HK-2 (cell line): ENCODE measurements at regions not wholly inside any gene's neighbourhood (a gene's known extent, or its start where the extent isn't known, plus 50 kb on each side); places are given as distances from the start of the nearest gene placed in this dataset.

Source experiments
- DNase-seq: peaks from one replicate; pipeline ENCODE4 v3.0.0-alpha.2; 2018; ENCODE audit not compliant: unreplicated experiment

DNA sequence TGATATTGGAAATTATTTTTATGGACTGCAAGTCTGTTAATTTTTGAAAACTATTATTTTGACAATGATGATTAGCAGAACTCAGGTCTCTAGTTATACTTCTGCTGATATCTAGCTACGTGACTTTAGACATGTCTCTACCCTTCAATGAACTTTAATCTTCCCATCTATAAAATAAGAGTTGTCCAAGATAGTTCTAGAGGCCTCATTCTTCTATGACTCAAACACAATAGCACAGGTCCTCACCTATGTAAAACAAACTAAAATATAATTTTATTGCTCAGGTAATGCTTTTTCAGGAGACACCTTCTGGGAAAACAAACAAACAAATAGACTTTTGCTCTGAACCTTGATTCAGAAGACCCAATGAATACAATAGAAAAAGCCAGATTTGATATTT lies 544.4 kb upstream of the SETBP1 start:
- no peak for DNase-seq

DNA sequence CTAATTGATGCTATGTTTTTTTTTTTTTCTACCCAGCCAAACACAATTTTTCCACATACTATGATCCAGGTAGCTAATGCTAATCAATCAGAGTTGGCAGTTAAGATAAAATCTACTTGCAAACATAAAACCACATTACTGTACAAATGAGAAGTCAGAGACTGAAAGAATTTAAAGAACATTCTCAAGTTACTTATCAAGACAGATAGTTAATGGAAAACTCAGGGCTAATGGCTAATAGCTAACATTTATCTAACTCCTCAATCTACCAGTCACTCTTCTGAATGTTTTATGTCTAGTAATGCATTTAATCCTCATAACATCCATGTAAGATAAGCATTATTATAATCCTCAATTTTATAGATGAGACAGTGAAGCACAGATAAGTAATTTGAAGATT lies 537.6 kb upstream of the SETBP1 start:
- DNase-seq = no peak

DNA sequence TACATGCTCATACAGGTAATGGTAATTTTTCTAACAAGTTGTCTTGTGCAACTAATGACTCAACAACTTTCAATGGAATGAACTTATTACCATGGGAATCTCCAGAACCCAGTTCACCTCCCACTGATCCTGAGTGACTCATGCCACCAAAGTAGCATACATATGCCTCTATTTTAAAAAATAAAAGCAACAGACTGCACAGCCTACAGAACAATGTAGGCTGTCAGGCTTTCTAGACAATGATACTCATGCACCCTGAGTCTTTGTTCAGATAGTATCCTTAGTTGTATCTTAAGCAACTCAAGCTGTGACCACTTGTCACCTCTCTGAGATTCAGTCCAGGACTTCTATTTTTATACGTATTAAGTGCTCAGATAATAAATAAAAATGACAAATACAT lies 531.0 kb upstream of the SETBP1 start:
- no peak for DNase-seq

DNA sequence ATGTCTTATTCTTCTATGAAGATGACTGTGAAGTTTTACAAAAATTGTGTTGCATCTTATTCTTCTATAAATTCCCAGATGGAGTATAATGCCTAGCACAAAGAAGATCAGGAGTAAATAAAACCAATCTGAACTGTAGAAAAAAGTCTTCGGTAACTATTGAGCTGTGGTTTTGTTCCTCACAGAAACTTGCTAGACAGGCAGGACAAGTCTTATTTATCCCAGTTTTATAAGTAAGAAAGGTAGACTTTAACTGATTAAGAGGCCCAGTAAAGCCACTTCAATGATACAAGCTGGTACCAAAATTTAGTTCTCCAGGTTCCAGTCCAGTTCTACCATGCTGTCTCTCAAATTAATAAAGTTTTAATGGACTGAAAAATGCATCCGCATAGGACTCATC lies 526.7 kb upstream of the SETBP1 start:
- DNase-seq = no peak

DNA sequence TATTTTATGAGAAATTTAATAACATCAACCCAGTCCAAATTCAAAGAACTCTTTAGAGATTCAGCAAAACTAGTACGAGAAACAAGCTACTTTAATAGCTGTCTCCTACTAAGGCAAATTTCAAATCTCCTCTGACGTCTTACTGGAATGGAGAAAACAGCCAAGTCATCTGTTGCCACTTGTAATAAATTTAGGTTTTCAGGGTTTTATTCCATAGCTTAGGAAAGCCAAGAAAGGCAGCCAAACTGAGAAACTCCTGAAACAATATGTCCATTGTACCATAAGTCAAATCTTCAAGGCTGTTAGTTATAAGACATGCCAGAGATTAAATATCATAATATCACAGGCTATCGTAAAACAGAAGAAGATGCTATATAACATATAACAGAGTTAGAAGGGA lies 524.6 kb upstream of the SETBP1 start:
- DNase-seq = no peak

DNA sequence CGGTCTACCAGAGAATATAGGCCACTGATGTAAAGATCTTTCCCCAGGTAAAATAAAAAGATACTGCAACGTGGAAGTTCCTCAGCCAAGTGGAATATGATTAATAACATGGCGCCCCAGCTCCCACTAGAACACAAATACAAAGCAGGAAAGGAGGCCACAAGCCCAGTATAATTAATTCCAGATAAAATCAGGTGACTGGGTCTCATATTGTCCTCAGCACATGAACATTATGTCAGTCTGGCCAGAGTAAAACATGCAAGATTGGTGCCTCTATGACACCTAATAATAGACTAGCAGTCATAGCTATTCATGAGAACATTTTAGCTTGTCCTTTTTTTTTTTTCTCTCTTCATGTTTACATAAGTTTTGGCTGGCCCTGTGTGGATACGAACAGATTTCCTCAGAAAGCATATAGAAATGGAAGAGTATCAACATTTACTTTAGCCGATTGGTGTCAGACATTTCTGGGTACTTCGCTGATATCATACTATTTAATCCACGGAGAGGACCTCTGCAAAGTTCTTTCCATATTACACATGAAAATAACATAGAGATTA lies 523.8 kb upstream of the SETBP1 start:
- DNase-seq = no peak

DNA sequence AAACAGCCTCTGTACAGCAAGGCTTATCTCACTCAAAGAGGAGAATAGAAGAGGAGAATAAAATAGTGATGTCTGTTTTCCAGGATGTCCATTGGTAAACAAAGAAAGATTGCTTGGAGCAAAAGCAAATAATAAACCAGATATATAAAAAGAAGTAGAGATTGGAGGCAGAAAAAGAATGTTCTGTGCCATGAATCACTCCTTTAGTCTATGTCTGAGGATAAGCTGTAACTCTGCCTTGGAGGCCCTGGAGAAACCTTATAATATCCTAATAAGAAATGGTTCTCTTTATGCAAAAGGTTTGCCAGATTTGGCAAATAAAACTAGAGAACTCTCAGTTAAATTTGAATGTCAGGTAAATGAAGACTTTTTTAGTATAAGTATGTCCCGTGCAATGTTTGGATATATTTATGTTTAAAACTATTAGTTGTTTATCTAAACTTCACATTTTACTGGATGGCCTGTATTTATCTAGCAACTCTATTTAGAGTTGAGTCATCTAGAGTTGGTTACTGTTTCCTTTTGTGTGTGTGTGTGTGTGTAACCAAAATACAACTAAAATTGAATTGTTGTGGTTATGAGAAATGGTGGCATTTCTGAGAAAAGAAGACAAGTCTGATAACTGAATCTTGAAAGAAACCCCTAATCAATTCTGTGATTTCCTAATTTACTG lies 510.3 kb upstream of the SETBP1 start:
- DNase-seq = no peak

DNA sequence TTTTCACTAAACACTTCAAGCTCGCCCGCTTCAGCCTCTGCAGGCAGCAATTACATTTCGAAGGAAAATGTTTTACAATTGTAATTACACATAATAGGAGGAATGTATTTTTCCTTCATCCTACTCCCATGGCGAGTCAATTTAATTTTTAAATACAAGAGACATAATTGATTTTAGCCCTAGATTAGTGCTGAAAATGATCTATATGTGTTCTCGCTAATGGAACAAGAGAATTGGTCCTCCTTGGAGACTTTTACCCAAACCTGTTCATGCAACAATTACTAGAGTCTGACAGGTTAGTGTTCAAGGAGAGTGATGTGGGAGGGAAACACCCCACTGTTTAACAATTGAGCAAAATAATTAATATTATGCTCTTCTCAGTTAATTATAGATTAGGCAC lies 509.4 kb upstream of the SETBP1 start:
- no peak for DNase-seq

DNA sequence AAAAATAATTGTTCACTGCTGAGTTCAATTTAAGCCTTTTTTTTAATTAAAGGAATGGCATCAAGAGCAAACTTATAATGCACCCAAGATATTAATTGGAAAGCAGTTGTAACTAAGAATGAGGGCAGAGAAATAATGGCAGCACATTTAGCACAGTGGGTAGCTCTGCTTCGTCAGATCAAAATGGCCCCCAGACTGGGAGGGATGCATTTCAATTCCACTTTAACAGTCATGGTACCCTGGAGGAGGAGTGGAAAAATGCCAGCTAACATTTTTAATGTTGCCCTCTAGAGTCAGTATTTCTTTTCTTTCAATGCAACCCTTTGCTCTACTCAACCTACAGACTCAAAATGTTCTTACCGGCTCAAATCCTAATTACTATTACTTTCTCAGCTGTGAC lies 504.8 kb upstream of the SETBP1 start:
- no peak for DNase-seq

DNA sequence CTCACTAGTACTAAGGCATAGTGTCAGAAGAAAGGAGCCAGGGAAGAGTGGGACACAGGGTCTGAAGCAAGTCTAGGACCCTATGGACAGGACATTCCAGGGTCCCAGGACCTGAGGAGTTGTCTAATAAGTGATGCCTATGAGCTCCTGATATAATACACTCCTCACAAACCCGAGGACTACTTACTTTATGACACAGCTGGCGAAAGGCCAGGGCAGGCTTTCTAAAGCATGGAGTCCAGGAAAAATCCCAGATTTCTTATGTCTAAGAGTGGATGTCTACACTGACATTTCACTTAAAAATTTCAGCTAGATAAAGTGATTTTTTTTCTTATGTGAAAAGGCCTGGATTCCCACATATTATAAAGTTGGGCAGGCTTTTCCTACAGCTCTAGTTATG lies 502.2 kb upstream of the SETBP1 start:
- DNase-seq = no peak

DNA sequence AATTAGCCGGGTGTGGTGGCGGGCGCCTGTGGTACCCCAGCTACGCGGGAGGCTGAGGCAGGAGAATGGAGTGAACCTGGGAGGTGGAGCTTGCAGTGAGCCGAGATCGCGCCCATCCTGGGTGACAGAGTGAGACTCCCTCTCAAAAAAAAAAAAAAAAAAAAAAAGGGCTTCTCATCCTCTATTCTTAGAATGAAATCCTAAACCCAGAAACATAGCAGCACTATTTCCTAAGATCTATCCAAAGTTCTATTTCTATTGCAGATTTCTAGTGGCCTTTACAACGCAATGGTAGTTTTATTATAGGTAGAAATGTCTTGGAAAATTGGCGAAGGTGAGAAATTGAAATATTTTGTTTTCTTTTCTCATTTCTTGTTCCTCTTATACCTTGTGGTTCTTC lies 501.0 kb upstream of the SETBP1 start:
- DNase-seq = no peak

DNA sequence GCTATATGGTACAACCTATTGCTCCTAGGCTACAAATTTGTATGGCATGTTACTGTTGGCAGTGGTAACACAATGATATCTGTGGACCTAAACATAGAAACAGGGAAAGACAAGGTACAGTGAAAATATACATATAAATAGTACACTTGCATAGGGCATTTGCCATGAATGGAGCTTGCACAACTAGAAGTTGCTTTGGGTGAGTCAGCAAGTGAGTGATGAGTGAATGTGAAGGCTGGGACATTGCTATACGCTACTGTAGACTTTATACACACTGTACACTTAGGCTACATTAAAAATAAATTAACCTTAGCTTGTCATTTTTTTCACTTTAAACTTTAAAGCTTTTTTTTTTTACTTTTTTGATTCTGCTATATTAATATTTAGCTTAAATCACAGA lies 500.0 kb upstream of the SETBP1 start:
- DNase-seq = no peak

DNA sequence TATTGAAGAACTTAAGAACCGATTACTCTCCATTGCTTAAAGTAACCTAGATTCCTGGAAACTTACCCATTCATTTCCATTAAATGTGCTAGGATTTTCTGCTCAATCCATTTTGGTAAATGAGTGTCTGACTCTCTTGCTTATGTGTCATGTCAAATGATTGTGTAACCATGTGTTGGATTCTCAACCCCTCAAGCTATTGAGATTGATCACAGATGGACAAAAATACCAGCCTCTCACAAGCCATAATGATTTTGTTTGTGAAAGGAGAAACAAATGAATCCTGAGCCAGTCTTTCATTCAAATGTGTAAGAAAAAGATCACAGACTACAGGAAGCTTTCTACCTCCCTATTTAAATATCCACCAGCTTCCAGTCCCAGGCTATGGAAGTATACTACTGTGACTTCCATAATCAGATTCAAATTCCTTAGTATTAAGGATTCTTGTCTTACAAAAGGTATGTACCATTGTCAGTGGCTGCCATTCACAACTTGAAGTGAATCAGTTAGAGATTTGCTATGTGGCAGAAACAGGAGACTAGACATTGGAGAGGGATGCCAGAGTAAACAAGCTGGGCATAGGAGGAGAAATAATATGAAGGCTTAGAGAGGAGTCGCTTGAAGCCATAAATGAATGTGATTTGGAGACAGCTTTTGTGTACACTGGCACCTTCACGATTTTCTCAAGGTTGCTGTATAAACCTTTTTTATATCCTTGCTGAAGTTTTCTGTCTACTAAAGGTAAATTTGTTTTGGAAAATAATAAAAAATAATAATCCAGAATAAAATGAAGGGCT lies 498.5 kb upstream of the SETBP1 start:
- DNase-seq = no peak

DNA sequence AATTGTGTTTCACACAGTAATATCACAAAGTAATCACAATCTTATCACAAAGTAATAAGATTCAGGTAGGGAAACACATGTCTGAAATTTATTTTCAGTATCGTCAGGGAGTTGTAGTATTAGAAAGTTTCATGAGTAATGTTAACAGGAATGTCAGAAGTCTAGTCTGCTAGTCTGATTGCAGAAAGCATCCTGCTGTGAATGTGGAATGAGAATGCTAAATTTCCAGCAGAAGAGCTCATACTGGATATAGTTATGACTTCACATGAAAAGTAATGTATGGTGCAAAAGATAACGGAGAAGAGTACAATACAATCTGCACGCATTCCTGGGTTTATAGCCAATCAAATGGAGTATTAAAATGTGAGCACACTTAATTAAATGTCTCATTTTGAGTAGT lies 494.7 kb upstream of the SETBP1 start:
- no peak for DNase-seq

DNA sequence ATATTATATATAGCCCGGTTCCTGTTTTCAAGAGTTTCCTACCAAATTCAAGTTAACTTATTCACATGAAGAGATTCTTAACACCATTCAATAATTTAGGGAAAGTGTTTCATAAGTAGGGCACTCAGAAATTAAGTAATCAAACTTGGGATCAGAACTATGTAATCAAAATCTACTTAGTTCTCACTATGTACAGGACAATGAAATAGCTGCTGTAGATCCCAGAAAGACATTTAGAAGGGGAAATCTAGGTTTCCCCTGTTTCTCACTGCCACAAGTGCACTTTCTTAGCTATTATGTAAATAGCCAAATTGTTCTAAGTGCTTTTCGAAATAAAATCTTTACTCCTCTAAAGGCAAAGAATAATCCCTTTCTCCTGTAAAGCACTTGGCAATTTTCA lies 493.6 kb upstream of the SETBP1 start:
- no peak for DNase-seq

DNA sequence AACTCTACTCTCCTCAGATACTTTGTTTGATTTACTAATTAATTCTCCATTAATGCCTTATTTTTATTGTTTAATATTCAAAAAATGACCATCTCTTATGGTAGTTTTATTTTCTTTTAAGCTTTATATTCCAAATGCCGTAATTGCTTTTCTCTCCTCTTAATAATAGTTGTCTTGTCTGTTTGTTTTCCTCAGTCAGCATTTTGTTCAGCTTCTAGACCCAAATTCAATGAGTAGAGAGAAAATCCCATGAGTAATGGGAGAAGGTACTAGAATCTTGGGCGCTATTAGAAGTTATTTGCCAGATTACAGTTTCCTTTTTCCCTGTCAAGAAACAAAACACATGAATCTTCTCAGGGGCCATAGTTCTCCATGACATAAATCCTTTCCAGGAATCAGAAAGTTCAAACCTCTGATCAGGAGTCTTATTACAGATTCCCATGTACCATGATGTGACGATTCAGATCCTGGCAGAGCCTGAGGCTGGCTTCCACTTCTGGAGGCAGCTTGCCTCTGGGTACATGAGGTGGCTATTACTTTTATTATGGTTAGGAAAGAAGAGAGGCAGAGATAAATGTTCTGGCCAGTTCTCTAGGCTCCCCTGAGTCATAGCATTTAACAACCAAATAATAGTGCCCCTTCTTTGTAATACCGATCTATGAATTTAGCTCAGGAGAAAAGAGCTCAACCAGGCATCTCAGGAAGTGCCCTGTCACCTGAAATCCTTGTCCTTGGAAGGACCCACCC lies 485.1 kb upstream of the SETBP1 start:
- DNase-seq = no peak

DNA sequence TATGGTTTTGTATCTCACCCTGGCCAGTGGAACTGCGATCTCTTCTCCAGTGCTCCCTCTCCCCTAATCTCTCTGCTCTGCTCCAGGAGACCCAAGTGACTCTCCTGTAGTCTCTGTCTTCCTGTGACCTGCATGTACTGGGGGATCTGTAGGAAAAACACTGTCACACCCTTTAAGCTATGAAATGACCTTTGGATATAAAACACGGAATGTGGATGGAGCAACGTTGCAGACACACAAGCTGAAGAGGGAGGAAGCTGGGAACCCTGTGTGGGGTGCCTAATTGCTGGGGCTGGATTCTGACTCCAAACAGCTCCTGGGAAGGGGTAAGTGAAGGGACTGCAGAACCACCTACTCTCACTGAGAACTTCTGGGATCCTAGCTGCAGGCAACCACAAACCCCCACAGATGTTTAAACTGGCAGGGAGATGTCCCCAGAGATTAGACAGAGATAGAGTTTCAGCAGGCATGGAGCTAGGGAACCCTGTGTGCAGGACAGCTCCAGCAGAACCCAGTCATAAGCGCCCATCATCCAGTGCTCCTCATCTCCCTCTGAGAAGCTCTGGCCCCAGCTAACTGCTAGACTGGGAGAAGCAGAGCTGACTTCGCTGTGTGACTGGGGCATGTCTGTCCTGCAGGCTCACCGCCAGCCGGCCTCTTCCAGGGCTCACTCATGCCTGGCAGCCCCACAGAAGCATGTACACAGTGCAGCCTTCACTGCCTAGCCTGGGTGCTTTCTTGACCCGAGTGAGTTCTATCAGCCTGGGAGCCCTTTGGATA lies 482.7 kb upstream of the SETBP1 start:
- no peak for DNase-seq

DNA sequence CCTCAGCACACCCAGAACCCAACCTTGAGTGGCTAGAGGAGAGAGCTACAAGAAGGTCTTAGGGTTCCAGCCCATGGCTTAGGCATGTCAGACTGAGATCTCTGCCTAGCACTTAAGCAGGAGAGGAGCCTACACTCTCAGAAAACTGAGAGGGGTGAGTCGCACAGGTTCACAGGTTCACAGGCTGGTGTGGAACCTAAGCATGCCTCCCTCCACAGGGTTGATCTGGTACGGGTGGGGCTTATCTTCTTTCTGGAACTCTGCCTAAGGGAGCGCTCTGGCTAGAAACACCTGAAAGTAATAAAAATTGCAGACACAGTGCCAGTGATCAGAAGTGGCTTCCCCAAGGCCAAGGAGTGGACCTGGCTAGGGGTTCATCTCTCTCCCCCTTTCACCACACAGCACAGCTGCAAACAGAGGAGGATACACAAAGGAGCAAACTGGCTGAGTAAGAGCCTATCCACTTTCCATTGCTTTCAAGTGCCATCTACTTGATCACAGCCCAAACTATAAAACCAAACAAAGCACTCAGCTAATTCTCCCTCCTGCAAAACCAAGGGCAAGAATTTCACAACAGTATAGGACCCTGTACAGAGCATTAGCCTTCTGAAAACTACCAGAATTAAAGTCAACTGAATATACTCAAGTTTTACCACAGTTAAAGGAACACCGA lies 481.9 kb upstream of the SETBP1 start:
- no peak for DNase-seq

DNA sequence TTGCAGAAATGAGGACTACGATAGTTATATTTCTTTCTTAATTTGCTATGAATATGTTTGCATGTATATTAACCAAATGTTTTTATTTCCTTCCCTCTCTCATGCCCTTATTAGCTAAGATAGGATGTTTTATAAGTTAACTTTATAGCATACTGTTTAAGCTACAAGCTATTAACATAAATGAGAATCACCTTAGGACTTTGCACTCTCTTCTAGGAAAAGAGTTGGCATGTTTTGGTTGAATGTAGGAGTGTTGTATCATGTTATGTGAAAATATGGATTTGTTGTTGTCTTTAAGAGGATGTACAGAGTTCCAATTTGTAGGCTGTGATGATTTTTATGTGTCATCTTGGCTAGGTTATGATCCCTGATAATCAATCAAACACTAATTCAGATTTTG lies 467.4 kb upstream of the SETBP1 start:
- no peak for DNase-seq

DNA sequence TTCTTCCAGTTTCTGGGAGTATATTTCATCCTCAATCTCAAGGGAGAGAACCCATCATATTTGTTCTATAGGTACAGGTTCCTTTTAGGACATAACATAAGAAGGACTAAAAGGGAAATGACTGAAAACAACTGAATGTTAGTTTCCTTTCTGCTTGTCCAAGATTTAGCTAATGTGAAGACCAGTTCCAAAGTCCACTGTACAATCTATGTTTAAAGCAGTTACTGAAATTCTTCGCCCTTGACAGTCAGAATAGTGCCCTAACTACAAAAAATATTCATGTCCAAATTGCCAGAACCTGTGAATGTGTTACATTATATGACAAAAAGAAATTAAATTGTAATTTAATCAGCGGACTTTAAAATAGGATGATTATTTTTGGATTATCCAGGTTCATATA lies 466.3 kb upstream of the SETBP1 start:
- no peak for DNase-seq

DNA sequence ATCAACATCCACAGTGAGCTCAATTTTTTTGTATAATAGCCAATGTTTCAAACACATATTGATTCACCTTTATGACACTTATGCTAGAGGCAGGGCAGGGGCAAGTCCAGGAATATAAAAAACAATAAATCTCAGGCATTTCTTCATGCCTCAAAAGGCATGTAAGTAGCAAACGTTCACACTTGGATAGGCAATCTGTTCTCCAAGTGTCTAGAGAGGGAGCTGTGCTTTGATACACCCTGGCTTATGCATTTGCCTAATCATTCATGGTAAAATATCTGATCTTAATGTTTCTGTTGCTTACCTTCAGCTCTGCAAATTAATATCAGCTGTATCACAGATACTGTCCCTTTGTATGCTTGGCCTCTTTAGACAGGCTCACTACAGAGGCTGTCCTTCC lies 464.5 kb upstream of the SETBP1 start:
- no peak for DNase-seq
